Mucosa of stomach (tissue), 1 donor: ENCODE measurements at regions not wholly inside any gene's neighbourhood (a gene's known extent, or its start where the extent isn't known, plus 50 kb on each side); places are given as distances from the start of the nearest gene placed in this dataset.

Experiments used
- H3K27me3 ChIP-seq: one replicate; pipeline ENCODE4 v1.7.0; 2013; ENCODE audit warnings: mild to moderate bottlenecking, low read length; ENCODE audit not compliant: control insufficient read depth, insufficient read depth
- H3K36me3 ChIP-seq: one replicate; pipeline ENCODE4 v1.7.0; 2013; ENCODE audit warnings: low read length; ENCODE audit not compliant: control insufficient read depth, insufficient read depth
- H3K4me1 ChIP-seq: one replicate; pipeline ENCODE4 v1.7.0; 2013; ENCODE audit warnings: mild to moderate bottlenecking, low read length; ENCODE audit not compliant: control insufficient read depth, insufficient read depth
- H3K4me3 ChIP-seq: one replicate; pipeline ENCODE4 v1.7.0; 2013; ENCODE audit warnings: low read length
- H3K9ac ChIP-seq: one replicate; pipeline ENCODE4 v1.7.0; 2013; ENCODE audit warnings: mild to moderate bottlenecking, low read length, moderate library complexity
- H3K9me3 ChIP-seq: one replicate; pipeline ENCODE4 v1.7.0; 2013; ENCODE audit warnings: mild to moderate bottlenecking, low read length, moderate library complexity; ENCODE audit not compliant: control insufficient read depth
- donor health status: Pancreatic carcinoma.

- Histone ChIP-seq H3K27me3 (no peaks in the 10 kb centered on the region), H3K9ac (no peak overlapping the region), H3K4me3 (no peak overlapping the region), H3K4me1 (no peaks in the 10 kb centered on the region), H3K36me3 (no peaks in the 10 kb centered on the region), H3K9me3 (no peaks in the 10 kb centered on the region)
Measured at GRCh38 chr2:220502539-220502938, 875.1 kb downstream of the SLC4A3 start.

- H3K4me1 ChIP-seq = no peaks in the 10 kb centered on the region
- no peaks in the 10 kb centered on the region for H3K9me3 ChIP-seq
- H3K4me3 ChIP-seq = no peak overlapping the region
- H3K36me3 ChIP-seq = no peaks in the 10 kb centered on the region
- H3K9ac ChIP-seq = no peak overlapping the region
- no peaks in the 10 kb centered on the region for H3K27me3 ChIP-seq
Measured at GRCh38 chr2:220503431-220503830, 876.0 kb downstream of the SLC4A3 start.

GRCh38 chr2:220504938-220505503, 877.6 kb downstream of the SLC4A3 start:
- H3K9me3 ChIP-seq = no peaks in the 10 kb centered on the region
- no peaks in the 10 kb centered on the region for H3K27me3 ChIP-seq
- H3K36me3 ChIP-seq = no peaks in the 10 kb centered on the region
- H3K4me3 ChIP-seq = no peak overlapping the region
- H3K4me1 ChIP-seq = no peaks in the 10 kb centered on the region
- no peak overlapping the region for H3K9ac ChIP-seq

GRCh38 chr2:220506466-220506865, 879.0 kb downstream of the SLC4A3 start:
- no peaks in the 10 kb centered on the region for H3K27me3 ChIP-seq
- no peaks in the 10 kb centered on the region for H3K36me3 ChIP-seq
- no peak overlapping the region for H3K4me3 ChIP-seq
- H3K9me3 ChIP-seq = no peaks in the 10 kb centered on the region
- no peak overlapping the region for H3K9ac ChIP-seq
- H3K4me1 ChIP-seq = no peaks in the 10 kb centered on the region

- H3K9ac ChIP-seq = no peak overlapping the region
Measured at GRCh38 chr2:220509096-220509757, 881.8 kb downstream of the SLC4A3 start.

GRCh38 chr2:220509966-220510365, 882.5 kb downstream of the SLC4A3 start:
- Histone ChIP-seq H3K9ac (no peak overlapping the region), H3K27me3 (no peaks in the 10 kb centered on the region)

More at GRCh38 chr2:220509096-220509757, 881.8 kb downstream of the SLC4A3 start:
- no peaks in the 10 kb centered on the region for H3K4me1 ChIP-seq
- no peaks in the 10 kb centered on the region for H3K36me3 ChIP-seq
- H3K4me3 ChIP-seq = no peak overlapping the region
- no peaks in the 10 kb centered on the region for H3K9me3 ChIP-seq
- no peaks in the 10 kb centered on the region for H3K27me3 ChIP-seq

GRCh38 chr2:220510668-220511067, 883.2 kb downstream of the SLC4A3 start:
- no peaks in the 10 kb centered on the region for H3K4me1 ChIP-seq
- no peaks in the 10 kb centered on the region for H3K9me3 ChIP-seq
- H3K27me3 ChIP-seq = no peaks in the 10 kb centered on the region
- no peaks in the 10 kb centered on the region for H3K36me3 ChIP-seq
- H3K4me3 ChIP-seq = no peak overlapping the region
- no peak overlapping the region for H3K9ac ChIP-seq

More at GRCh38 chr2:220509966-220510365, 882.5 kb downstream of the SLC4A3 start:
- no peak overlapping the region for H3K4me3 ChIP-seq
- H3K9me3 ChIP-seq = no peaks in the 10 kb centered on the region
- no peaks in the 10 kb centered on the region for H3K4me1 ChIP-seq
- no peaks in the 10 kb centered on the region for H3K36me3 ChIP-seq

- no peak overlapping the region for H3K9ac ChIP-seq
- no peaks in the 10 kb centered on the region for H3K9me3 ChIP-seq
- no peaks in the 10 kb centered on the region for H3K27me3 ChIP-seq
- no peaks in the 10 kb centered on the region for H3K4me1 ChIP-seq
- H3K4me3 ChIP-seq = no peak overlapping the region
- H3K36me3 ChIP-seq = no peaks in the 10 kb centered on the region
Measured at GRCh38 chr2:220512419-220512818, 885.0 kb downstream of the SLC4A3 start.

GRCh38 chr2:220513573-220514288, 886.3 kb downstream of the SLC4A3 start:
- H3K4me1 ChIP-seq = no peaks in the 10 kb centered on the region
- no peak overlapping the region for H3K9ac ChIP-seq
- H3K36me3 ChIP-seq = no peaks in the 10 kb centered on the region
- H3K9me3 ChIP-seq = no peaks in the 10 kb centered on the region
- no peaks in the 10 kb centered on the region for H3K27me3 ChIP-seq
- H3K4me3 ChIP-seq = no peak overlapping the region

- no peaks in the 10 kb centered on the region for H3K4me1 ChIP-seq
Measured at GRCh38 chr2:220521551-220521950, 894.1 kb downstream of the SLC4A3 start.

GRCh38 chr2:220528180-220528675, 900.8 kb downstream of the SLC4A3 start:
- H3K4me1 ChIP-seq = no peaks in the 10 kb centered on the region
- no peaks in the 10 kb centered on the region for H3K9me3 ChIP-seq
- H3K36me3 ChIP-seq = no peaks in the 10 kb centered on the region
- H3K9ac ChIP-seq = no peak overlapping the region
- no peak overlapping the region for H3K4me3 ChIP-seq
- H3K27me3 ChIP-seq = no peaks in the 10 kb centered on the region

More at GRCh38 chr2:220521551-220521950, 894.1 kb downstream of the SLC4A3 start:
- Histone ChIP-seq H3K9me3 (no peaks in the 10 kb centered on the region), H3K27me3 (no peaks in the 10 kb centered on the region), H3K9ac (no peak overlapping the region), H3K4me3 (no peak overlapping the region), H3K36me3 (no peaks in the 10 kb centered on the region)

- H3K9ac ChIP-seq = no peak overlapping the region
Measured at GRCh38 chr2:220531216-220531615, 903.8 kb downstream of the SLC4A3 start.

More at GRCh38 chr2:220531216-220531615, 903.8 kb downstream of the SLC4A3 start:
- no peaks in the 10 kb centered on the region for H3K36me3 ChIP-seq
- no peaks in the 10 kb centered on the region for H3K4me1 ChIP-seq
- no peaks in the 10 kb centered on the region for H3K27me3 ChIP-seq
- no peaks in the 10 kb centered on the region for H3K9me3 ChIP-seq
- H3K4me3 ChIP-seq = no peak overlapping the region
